GM23338 (cell line): ENCODE measurements at regions not wholly inside any gene's neighbourhood (a gene's known extent, or its start where the extent isn't known, plus 50 kb on each side); places are given as distances from the start of the nearest gene placed in this dataset.

Experiments used
- ATAC-seq: fragments of 200-7000 bp; cut with Tn5 transposase; 3 replicates; pipeline ENCODE4 v1.9.1; 2020
- DNase-seq: peaks from one replicate; pipeline ENCODE4 v3.0.0-alpha.2; 2015; ENCODE audit warnings: low spot score
- H2AFZ ChIP-seq: fragments of 200-600 bp; sonication (generic); 2 replicates; pipeline ENCODE4 v1.8.0; 2016; ENCODE audit warnings: antibody characterized with exemption, mild to moderate bottlenecking, moderate library complexity
- H3F3A ChIP-seq: fragments of 200-600 bp; sonication (generic); replicated peaks from 2 replicates; pipeline ENCODE4 v1.8.0; 2017; ENCODE audit warnings: antibody characterized with exemption, mixed run types, low read depth
- H3K27ac ChIP-seq: fragments of 200-600 bp; sonication (generic); 2 replicates; pipeline ENCODE4 v1.6.1; 2016; ENCODE audit warnings: low read depth
- H3K27me3 ChIP-seq: fragments of 200-600 bp; sonication (generic); 2 replicates; pipeline ENCODE4 v1.8.0; 2016; ENCODE audit warnings: mild to moderate bottlenecking, mixed run types, moderate library complexity; ENCODE audit not compliant: insufficient read depth
- H3K36me3 ChIP-seq: fragments of 200-600 bp; sonication (generic); 2 replicates; pipeline ENCODE4 v1.8.0; 2016; ENCODE audit warnings: mild to moderate bottlenecking; ENCODE audit not compliant: insufficient read depth
- H3K4me1 ChIP-seq: fragments of 200-600 bp; sonication (generic); 2 replicates; pipeline ENCODE4 v1.8.0; 2016; ENCODE audit warnings: mild to moderate bottlenecking, moderate library complexity; ENCODE audit not compliant: insufficient read depth
- H3K4me2 ChIP-seq: fragments of 200-600 bp; sonication (generic); 2 replicates; pipeline ENCODE4 v1.7.1; 2017; ENCODE audit warnings: mixed run types
- H3K4me3 ChIP-seq: fragments of 200-600 bp; sonication (generic); 2 replicates; pipeline ENCODE4 v1.6.1; 2016; ENCODE audit warnings: mixed run types
- H3K79me2 ChIP-seq: fragments of 200-600 bp; sonication (generic); replicated peaks from 2 replicates; pipeline ENCODE4 v1.8.0; 2017; ENCODE audit warnings: mild to moderate bottlenecking; ENCODE audit not compliant: insufficient read depth
- H3K9me2 ChIP-seq: fragments of 200-600 bp; sonication (generic); 2 replicates; pipeline ENCODE4 v1.8.0; 2017; ENCODE audit not compliant: insufficient read depth
- H4K20me1 ChIP-seq: fragments of 200-600 bp; sonication (generic); replicated peaks from 2 replicates; pipeline ENCODE4 v1.8.0; 2017; ENCODE audit warnings: mild to moderate bottlenecking; ENCODE audit not compliant: insufficient read depth
- H3K27ac Mint-ChIP-seq: 2 replicates; pipeline ENCODE4 v1.8.0; 2020; ENCODE audit warnings: inconsistent platforms, mild to moderate bottlenecking, moderate library complexity, mixed read lengths
- H3K27me3 Mint-ChIP-seq: 3 replicates; pipeline ENCODE4 v1.8.0; 2022; ENCODE audit warnings: low read depth, mild to moderate bottlenecking, moderate library complexity, mixed read lengths, inconsistent platforms; ENCODE audit not compliant: insufficient read depth, poor library complexity
- H3K36me3 Mint-ChIP-seq: 3 replicates; pipeline ENCODE4 v1.8.0; 2021; ENCODE audit warnings: low read depth, mild to moderate bottlenecking, inconsistent platforms, moderate library complexity, mixed read lengths
- H3K4me1 Mint-ChIP-seq: 3 replicates; pipeline ENCODE4 v1.8.0; 2020; ENCODE audit warnings: mild to moderate bottlenecking, inconsistent platforms, mixed read lengths
- H3K4me3 Mint-ChIP-seq: 3 replicates; pipeline ENCODE4 v1.8.0; 2021; ENCODE audit warnings: moderate library complexity, mild to moderate bottlenecking, inconsistent platforms, mixed read lengths
- H3K9me3 Mint-ChIP-seq: 3 replicates; pipeline ENCODE4 v1.8.0; 2020; ENCODE audit warnings: moderate library complexity, mild to moderate bottlenecking, inconsistent platforms, mixed read lengths
- CREB1 ChIP-seq: fragments of 250-450 bp; sonication (Bioruptor Pico); IDR thresholded peaks from 2 replicates; pipeline ENCODE4 v1.5.0; 2020; ENCODE audit warnings: low read depth, mild to moderate bottlenecking, moderate library complexity
- EZH2 ChIP-seq: fragments of 200-600 bp; sonication (generic); IDR thresholded peaks from one replicate; pipeline ENCODE4 v1.8.0; 2017; ENCODE audit warnings: antibody characterized with exemption, mild to moderate bottlenecking, low read depth; ENCODE audit not compliant: unreplicated experiment
- EZH2phosphoT487 ChIP-seq: fragments of 200-600 bp; sonication (generic); IDR thresholded peaks from one replicate; pipeline ENCODE4 v1.8.1; 2018; ENCODE audit warnings: antibody characterized with exemption; ENCODE audit not compliant: unreplicated experiment
- JUNB ChIP-seq: IDR thresholded peaks from one replicate; pipeline ENCODE4 v1.6.1; 2016; ENCODE audit warnings: antibody characterized with exemption; ENCODE audit not compliant: unreplicated experiment
- NANOG ChIP-seq: IDR thresholded peaks from 2 replicates; pipeline ENCODE4 v1.6.1; 2016; ENCODE audit warnings: antibody characterized with exemption, borderline replicate concordance
- STAT1 ChIP-seq: IDR thresholded peaks from one replicate; pipeline ENCODE4 v1.6.1; 2016; ENCODE audit warnings: antibody characterized with exemption; ENCODE audit not compliant: unreplicated experiment
- ZNF114 ChIP-seq: fragments of 250-450 bp; sonication (Bioruptor Pico); IDR thresholded peaks from 2 replicates; pipeline ENCODE4 v1.5.0; 2020; ENCODE audit warnings: mild to moderate bottlenecking, moderate library complexity
- ZNF331 ChIP-seq: fragments of 250-450 bp; sonication (Bioruptor Pico); IDR thresholded peaks from 2 replicates; pipeline ENCODE4 v1.5.0; 2020; ENCODE audit warnings: low read depth, mild to moderate bottlenecking, moderate library complexity
- TF ChIP-seq, protein P1 (sequence below), 2 experiments: fragments of 200-600 bp in 1 of 2; sonication (generic) in 1 of 2; conservative IDR thresholded peaks; 2 replicates each; pipeline versions ENCODE4 v1.5.1 to v1.6.1; 2016 to 2017; ENCODE audit warnings: antibody characterized with exemption in 2 of 2, low read depth in 2 of 2, mild to moderate bottlenecking in 2 of 2, moderate library complexity in 1 of 2
- TF ChIP-seq, protein P2 (sequence below): fragments of 250-450 bp; sonication (Bioruptor Pico); IDR thresholded peaks from 2 replicates; pipeline ENCODE4 v1.5.0; 2020; ENCODE audit warnings: mild to moderate bottlenecking, moderate library complexity
- TF ChIP-seq, protein P3 (sequence below): IDR thresholded peaks from 2 replicates; pipeline ENCODE4 v1.6.1; 2016; ENCODE audit warnings: antibody characterized with exemption
- TF ChIP-seq, protein P4 (sequence below): IDR thresholded peaks from one replicate; pipeline ENCODE4 v1.6.1; 2018; ENCODE audit warnings: antibody characterized with exemption; ENCODE audit not compliant: unreplicated experiment

DNA sequence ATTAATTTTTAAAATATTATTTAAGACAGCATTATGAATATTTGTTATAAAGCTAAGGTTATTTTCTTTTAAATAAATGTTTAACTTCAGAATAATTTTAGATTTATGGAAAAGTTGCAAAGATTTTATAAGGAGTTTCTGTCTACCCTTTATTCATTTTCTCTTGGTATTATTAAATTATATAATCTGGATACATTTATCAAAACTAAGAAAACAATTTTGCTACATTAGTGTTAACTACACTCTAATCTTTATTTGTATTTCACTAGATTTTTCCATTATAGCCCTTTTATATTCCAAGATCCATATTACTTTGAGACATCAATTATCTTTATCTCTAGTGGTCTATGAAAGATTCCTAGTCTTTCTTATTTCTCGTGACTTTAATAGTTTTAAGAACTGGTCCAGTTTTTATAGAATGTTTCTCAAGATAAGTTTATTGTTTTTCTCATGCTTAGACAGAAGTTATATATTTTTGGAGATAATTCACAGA, 1243.7 kb upstream of the PCDH9 start:
- no peaks in the 10 kb centered on the region for H3K27me3 Mint-ChIP-seq
- no peak for DNase-seq
- no peak overlapping the region for H3K27ac Mint-ChIP-seq
- Histone ChIP-seq H3K36me3 (no peaks in the 10 kb centered on the region), H3F3A (no peaks in the 10 kb centered on the region), H4K20me1 (no peaks in the 10 kb centered on the region), H3K4me2 (no peak overlapping the region), H3K4me3 (no peak overlapping the region), H3K9me2 (no peaks in the 10 kb centered on the region), H3K27me3 (no peaks in the 10 kb centered on the region), H3K4me1 (no peaks in the 10 kb centered on the region), H2AFZ (no peak overlapping the region), H3K79me2 (no peaks in the 10 kb centered on the region), H3K27ac (no peak overlapping the region)
- no peaks in the 10 kb centered on the region for H3K36me3 Mint-ChIP-seq
- H3K9me3 Mint-ChIP-seq: no peaks in the 10 kb centered on the region
- ATAC-seq: no peak
- TF ChIP-seq ZNF114 (CRISPR knock-in tag): no peak
- TF ChIP-seq, protein P1, sequence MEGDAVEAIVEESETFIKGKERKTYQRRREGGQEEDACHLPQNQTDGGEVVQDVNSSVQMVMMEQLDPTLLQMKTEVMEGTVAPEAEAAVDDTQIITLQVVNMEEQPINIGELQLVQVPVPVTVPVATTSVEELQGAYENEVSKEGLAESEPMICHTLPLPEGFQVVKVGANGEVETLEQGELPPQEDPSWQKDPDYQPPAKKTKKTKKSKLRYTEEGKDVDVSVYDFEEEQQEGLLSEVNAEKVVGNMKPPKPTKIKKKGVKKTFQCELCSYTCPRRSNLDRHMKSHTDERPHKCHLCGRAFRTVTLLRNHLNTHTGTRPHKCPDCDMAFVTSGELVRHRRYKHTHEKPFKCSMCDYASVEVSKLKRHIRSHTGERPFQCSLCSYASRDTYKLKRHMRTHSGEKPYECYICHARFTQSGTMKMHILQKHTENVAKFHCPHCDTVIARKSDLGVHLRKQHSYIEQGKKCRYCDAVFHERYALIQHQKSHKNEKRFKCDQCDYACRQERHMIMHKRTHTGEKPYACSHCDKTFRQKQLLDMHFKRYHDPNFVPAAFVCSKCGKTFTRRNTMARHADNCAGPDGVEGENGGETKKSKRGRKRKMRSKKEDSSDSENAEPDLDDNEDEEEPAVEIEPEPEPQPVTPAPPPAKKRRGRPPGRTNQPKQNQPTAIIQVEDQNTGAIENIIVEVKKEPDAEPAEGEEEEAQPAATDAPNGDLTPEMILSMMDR (conservative IDR thresholded peaks at IDR 0.05; ENCODE audit: low read depth in 2 of 2): no peak
- no peak for TF ChIP-seq CREB1 (CRISPR knock-in tag)
- no peak for TF ChIP-seq STAT1
- TF ChIP-seq JUNB: no peak
- TF ChIP-seq, protein P2, sequence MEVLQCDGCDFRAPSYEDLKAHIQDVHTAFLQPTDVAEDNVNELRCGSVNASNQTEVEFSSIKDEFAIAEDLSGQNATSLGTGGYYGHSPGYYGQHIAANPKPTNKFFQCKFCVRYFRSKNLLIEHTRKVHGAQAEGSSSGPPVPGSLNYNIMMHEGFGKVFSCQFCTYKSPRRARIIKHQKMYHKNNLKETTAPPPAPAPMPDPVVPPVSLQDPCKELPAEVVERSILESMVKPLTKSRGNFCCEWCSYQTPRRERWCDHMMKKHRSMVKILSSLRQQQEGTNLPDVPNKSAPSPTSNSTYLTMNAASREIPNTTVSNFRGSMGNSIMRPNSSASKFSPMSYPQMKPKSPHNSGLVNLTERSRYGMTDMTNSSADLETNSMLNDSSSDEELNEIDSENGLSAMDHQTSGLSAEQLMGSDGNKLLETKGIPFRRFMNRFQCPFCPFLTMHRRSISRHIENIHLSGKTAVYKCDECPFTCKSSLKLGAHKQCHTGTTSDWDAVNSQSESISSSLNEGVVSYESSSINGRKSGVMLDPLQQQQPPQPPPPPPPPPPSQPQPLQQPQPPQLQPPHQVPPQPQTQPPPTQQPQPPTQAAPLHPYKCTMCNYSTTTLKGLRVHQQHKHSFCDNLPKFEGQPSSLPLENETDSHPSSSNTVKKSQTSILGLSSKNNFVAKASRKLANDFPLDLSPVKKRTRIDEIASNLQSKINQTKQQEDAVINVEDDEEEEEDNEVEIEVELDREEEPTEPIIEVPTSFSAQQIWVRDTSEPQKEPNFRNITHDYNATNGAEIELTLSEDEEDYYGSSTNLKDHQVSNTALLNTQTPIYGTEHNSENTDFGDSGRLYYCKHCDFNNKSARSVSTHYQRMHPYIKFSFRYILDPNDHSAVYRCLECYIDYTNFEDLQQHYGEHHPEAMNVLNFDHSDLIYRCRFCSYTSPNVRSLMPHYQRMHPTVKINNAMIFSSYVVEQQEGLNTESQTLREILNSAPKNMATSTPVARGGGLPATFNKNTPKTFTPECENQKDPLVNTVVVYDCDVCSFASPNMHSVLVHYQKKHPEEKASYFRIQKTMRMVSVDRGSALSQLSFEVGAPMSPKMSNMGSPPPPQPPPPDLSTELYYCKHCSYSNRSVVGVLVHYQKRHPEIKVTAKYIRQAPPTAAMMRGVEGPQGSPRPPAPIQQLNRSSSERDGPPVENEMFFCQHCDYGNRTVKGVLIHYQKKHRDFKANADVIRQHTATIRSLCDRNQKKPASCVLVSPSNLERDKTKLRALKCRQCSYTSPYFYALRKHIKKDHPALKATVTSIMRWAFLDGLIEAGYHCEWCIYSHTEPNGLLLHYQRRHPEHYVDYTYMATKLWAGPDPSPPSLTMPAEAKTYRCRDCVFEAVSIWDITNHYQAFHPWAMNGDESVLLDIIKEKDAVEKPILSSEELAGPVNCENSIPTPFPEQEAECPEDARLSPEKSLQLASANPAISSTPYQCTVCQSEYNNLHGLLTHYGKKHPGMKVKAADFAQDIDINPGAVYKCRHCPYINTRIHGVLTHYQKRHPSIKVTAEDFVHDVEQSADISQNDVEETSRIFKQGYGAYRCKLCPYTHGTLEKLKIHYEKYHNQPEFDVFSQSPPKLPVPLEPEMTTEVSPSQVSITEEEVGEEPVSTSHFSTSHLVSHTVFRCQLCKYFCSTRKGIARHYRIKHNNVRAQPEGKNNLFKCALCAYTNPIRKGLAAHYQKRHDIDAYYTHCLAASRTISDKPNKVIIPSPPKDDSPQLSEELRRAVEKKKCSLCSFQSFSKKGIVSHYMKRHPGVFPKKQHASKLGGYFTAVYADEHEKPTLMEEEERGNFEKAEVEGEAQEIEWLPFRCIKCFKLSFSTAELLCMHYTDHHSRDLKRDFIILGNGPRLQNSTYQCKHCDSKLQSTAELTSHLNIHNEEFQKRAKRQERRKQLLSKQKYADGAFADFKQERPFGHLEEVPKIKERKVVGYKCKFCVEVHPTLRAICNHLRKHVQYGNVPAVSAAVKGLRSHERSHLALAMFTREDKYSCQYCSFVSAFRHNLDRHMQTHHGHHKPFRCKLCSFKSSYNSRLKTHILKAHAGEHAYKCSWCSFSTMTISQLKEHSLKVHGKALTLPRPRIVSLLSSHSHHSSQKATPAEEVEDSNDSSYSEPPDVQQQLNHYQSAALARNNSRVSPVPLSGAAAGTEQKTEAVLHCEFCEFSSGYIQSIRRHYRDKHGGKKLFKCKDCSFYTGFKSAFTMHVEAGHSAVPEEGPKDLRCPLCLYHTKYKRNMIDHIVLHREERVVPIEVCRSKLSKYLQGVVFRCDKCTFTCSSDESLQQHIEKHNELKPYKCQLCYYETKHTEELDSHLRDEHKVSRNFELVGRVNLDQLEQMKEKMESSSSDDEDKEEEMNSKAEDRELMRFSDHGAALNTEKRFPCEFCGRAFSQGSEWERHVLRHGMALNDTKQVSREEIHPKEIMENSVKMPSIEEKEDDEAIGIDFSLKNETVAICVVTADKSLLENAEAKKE (CRISPR knock-in tag): no peak
- no peak for TF ChIP-seq EZH2phosphoT487
- TF ChIP-seq, protein P3, sequence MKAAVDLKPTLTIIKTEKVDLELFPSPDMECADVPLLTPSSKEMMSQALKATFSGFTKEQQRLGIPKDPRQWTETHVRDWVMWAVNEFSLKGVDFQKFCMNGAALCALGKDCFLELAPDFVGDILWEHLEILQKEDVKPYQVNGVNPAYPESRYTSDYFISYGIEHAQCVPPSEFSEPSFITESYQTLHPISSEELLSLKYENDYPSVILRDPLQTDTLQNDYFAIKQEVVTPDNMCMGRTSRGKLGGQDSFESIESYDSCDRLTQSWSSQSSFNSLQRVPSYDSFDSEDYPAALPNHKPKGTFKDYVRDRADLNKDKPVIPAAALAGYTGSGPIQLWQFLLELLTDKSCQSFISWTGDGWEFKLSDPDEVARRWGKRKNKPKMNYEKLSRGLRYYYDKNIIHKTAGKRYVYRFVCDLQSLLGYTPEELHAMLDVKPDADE: no peak
- TF ChIP-seq NANOG: no peak
- no peak for TF ChIP-seq EZH2
- TF ChIP-seq ZNF331 (CRISPR knock-in tag): no peak
- TF ChIP-seq, protein P4, sequence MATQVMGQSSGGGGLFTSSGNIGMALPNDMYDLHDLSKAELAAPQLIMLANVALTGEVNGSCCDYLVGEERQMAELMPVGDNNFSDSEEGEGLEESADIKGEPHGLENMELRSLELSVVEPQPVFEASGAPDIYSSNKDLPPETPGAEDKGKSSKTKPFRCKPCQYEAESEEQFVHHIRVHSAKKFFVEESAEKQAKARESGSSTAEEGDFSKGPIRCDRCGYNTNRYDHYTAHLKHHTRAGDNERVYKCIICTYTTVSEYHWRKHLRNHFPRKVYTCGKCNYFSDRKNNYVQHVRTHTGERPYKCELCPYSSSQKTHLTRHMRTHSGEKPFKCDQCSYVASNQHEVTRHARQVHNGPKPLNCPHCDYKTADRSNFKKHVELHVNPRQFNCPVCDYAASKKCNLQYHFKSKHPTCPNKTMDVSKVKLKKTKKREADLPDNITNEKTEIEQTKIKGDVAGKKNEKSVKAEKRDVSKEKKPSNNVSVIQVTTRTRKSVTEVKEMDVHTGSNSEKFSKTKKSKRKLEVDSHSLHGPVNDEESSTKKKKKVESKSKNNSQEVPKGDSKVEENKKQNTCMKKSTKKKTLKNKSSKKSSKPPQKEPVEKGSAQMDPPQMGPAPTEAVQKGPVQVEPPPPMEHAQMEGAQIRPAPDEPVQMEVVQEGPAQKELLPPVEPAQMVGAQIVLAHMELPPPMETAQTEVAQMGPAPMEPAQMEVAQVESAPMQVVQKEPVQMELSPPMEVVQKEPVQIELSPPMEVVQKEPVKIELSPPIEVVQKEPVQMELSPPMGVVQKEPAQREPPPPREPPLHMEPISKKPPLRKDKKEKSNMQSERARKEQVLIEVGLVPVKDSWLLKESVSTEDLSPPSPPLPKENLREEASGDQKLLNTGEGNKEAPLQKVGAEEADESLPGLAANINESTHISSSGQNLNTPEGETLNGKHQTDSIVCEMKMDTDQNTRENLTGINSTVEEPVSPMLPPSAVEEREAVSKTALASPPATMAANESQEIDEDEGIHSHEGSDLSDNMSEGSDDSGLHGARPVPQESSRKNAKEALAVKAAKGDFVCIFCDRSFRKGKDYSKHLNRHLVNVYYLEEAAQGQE: no peak
- H3K4me1 Mint-ChIP-seq: no peaks in the 10 kb centered on the region
- no peak overlapping the region for H3K4me3 Mint-ChIP-seq
